ENCODE measurements at regions not wholly inside any gene's neighbourhood (a gene's known extent, or its start where the extent isn't known, plus 50 kb on each side); places are given as distances from the start of the nearest gene placed in this dataset.

- ATAC-seq = no peak
- H3K4me1 Mint-ChIP-seq = no peaks in the 10 kb centered on the region
Measured at GRCh38 chr3:109644332-109644731, 307.0 kb upstream of the DPPA4 start.

GRCh38 chr3:109644746-109645145, 307.4 kb upstream of the DPPA4 start:
- no peak for ATAC-seq
- intact Hi-C loops (cut with micrococcal nuclease) = no loop called here

More at GRCh38 chr3:109644332-109644731, 307.0 kb upstream of the DPPA4 start:
- Mint-ChIP-seq H3K27ac (no peak overlapping the region), H3K4me3 (no peak overlapping the region), H3K9me3 (peaks cover 3 to 5% of the 10 kb centered on the region in 2 donors), H3K36me3 (no peaks in the 10 kb centered on the region), H3K27me3 (ENCODE audit: low read depth in 2 of 2) (no peaks in the 10 kb centered on the region)
- Histone ChIP-seq H3K36me3 (ENCODE audit: control insufficient read depth, insufficient read depth, low read length) (no peaks in the 10 kb centered on the region), H3K4me3 (ENCODE audit: low read length) (no peak overlapping the region), H3K4me1 (ENCODE audit: control insufficient read depth, insufficient read depth, low read length) (no peaks in the 10 kb centered on the region), H3K9me3 (ENCODE audit: control insufficient read depth, insufficient read depth, low read length) (no peaks in the 10 kb centered on the region), H3K27me3 (ENCODE audit: control insufficient read depth, insufficient read depth, low read length) (no peaks in the 10 kb centered on the region), H3K27ac (ENCODE audit: low read length) (no peak overlapping the region)
- DNase-seq = no peak
- WGBS (ENCODE audit: insufficient coverage) = 100% methylated on average over 2 of the region's 2 CpGs
- no peak for TF ChIP-seq CTCF (IDR thresholded peaks at IDR 0.05)
- intact Hi-C loops (cut with micrococcal nuclease) = no loop called here

GRCh38 chr3:109648027-109648426, 310.7 kb upstream of the DPPA4 start:
- Mint-ChIP-seq H3K27ac (no peak overlapping the region), H3K9me3 (peaks cover 8 to 11% of the 10 kb centered on the region in 2 donors), H3K4me1 (no peaks in the 10 kb centered on the region), H3K27me3 (ENCODE audit: low read depth in 2 of 2) (no peaks in the 10 kb centered on the region), H3K36me3 (no peaks in the 10 kb centered on the region), H3K4me3 (no peak overlapping the region)
- DNase-seq (no peak), ATAC-seq (no peak)
- Histone ChIP-seq H3K4me3 (ENCODE audit: low read length) (no peak overlapping the region), H3K27me3 (ENCODE audit: control insufficient read depth, insufficient read depth, low read length) (no peaks in the 10 kb centered on the region), H3K36me3 (ENCODE audit: control insufficient read depth, insufficient read depth, low read length) (no peaks in the 10 kb centered on the region), H3K27ac (ENCODE audit: low read length) (no peak overlapping the region), H3K9me3 (ENCODE audit: control insufficient read depth, insufficient read depth, low read length) (no peaks in the 10 kb centered on the region), H3K4me1 (ENCODE audit: control insufficient read depth, insufficient read depth, low read length) (no peaks in the 10 kb centered on the region)
- no peak for TF ChIP-seq CTCF (IDR thresholded peaks at IDR 0.05)
- 94% methylated on average over 6 of the region's 6 CpGs for WGBS (ENCODE audit: insufficient coverage)
- intact Hi-C loops (cut with micrococcal nuclease) = no loop called here

More at GRCh38 chr3:109644746-109645145, 307.4 kb upstream of the DPPA4 start:
- no peak overlapping the region for H3K4me3 Mint-ChIP-seq
- DNase-seq = no peak
- Histone ChIP-seq H3K36me3 (ENCODE audit: control insufficient read depth, insufficient read depth, low read length) (no peaks in the 10 kb centered on the region), H3K27me3 (ENCODE audit: control insufficient read depth, insufficient read depth, low read length) (no peaks in the 10 kb centered on the region), H3K4me1 (ENCODE audit: control insufficient read depth, insufficient read depth, low read length) (no peaks in the 10 kb centered on the region), H3K27ac (ENCODE audit: low read length) (no peak overlapping the region), H3K4me3 (ENCODE audit: low read length) (no peak overlapping the region), H3K9me3 (ENCODE audit: control insufficient read depth, insufficient read depth, low read length) (no peaks in the 10 kb centered on the region)
- no peaks in the 10 kb centered on the region for H3K36me3 Mint-ChIP-seq
- H3K27ac Mint-ChIP-seq = no peak overlapping the region
- no peaks in the 10 kb centered on the region for H3K27me3 Mint-ChIP-seq (ENCODE audit: low read depth in 2 of 2)
- no peaks in the 10 kb centered on the region for H3K4me1 Mint-ChIP-seq
- 40% methylated on average over 2 of the region's 3 CpGs for WGBS (ENCODE audit: insufficient coverage)
- H3K9me3 Mint-ChIP-seq = peaks cover 3 to 5% of the 10 kb centered on the region in 2 donors
- TF ChIP-seq CTCF (IDR thresholded peaks at IDR 0.05) = no peak

DNA sequence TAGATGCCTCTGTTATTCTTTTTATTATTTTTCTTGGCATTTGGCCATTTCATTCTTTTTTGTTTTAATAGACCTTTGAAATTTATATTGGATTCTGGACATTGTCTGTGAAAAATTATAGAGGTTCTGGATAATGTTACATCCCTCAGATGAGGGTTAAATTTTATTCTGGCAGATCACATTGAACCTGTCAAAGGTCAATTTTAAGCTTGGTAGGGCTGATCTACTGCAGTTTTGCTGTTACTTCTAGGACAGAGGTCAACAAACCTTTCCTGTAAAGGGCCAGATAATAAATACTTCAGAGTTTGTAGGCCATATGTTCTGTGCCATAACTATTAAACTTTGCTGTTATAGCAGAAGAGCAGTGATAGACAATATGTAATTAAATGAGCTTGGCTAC, 318.9 kb upstream of the DPPA4 start:
- no peak overlapping the region for H3K27ac Mint-ChIP-seq
- H3K4me3 Mint-ChIP-seq = no peak overlapping the region
- Histone ChIP-seq H3K36me3 (ENCODE audit: control insufficient read depth, insufficient read depth, low read length) (no peaks in the 10 kb centered on the region), H3K4me3 (ENCODE audit: low read length) (no peak overlapping the region), H3K27ac (ENCODE audit: low read length) (no peak overlapping the region), H3K9me3 (ENCODE audit: control insufficient read depth, insufficient read depth, low read length) (no peaks in the 10 kb centered on the region), H3K27me3 (ENCODE audit: control insufficient read depth, insufficient read depth, low read length) (no peaks in the 10 kb centered on the region), H3K4me1 (ENCODE audit: control insufficient read depth, insufficient read depth, low read length) (no peaks in the 10 kb centered on the region)
- H3K36me3 Mint-ChIP-seq = no peaks in the 10 kb centered on the region
- no peak for TF ChIP-seq CTCF (IDR thresholded peaks at IDR 0.05)
- H3K4me1 Mint-ChIP-seq = no peaks in the 10 kb centered on the region
- H3K9me3 Mint-ChIP-seq = peaks cover 11 to 12% of the 10 kb centered on the region in 2 donors
- intact Hi-C loops (cut with micrococcal nuclease) = no loop called here
- DNase-seq = no peak
- no peaks in the 10 kb centered on the region for H3K27me3 Mint-ChIP-seq (ENCODE audit: low read depth in 2 of 2)
- no peak for ATAC-seq
